ENCODE measurements at regions not wholly inside any gene's neighbourhood (a gene's known extent, or its start where the extent isn't known, plus 50 kb on each side); places are given as distances from the start of the nearest gene placed in this dataset.

- TF ChIP-seq REST (IDR thresholded peaks at IDR 0.05; ENCODE audit: insufficient read depth in 1 of 2, low read depth in 2 of 2, low read length in 2 of 2) = no peak
- TF ChIP-seq TAF1 (IDR thresholded peaks at IDR 0.05; ENCODE audit: borderline replicate concordance, insufficient read depth, low read length) = no peak
- no peak for TF ChIP-seq SIN3A (IDR thresholded peaks at IDR 0.05; ENCODE audit: borderline replicate concordance, insufficient read depth, low read length)
- no peak for TF ChIP-seq POLR2AphosphoS5 (IDR thresholded peaks at IDR 0.05; ENCODE audit: low read depth, low read length)
- no peak for TF ChIP-seq FOXP2 (optimal IDR thresholded peaks at IDR 0.05; ENCODE audit: borderline replicate concordance, extremely low read depth, extremely low read length, insufficient read depth)
Measured at GRCh38 chr1:59007820-59008598, 224.2 kb upstream of the JUN start.

- TF ChIP-seq TAF1 (IDR thresholded peaks at IDR 0.05; ENCODE audit: borderline replicate concordance, insufficient read depth, low read length) = no peak
- TF ChIP-seq SIN3A (IDR thresholded peaks at IDR 0.05; ENCODE audit: borderline replicate concordance, insufficient read depth, low read length) = no peak
- TF ChIP-seq REST (IDR thresholded peaks at IDR 0.05; ENCODE audit: insufficient read depth in 1 of 2, low read depth in 2 of 2, low read length in 2 of 2) = no peak
- TF ChIP-seq POLR2AphosphoS5 (IDR thresholded peaks at IDR 0.05; ENCODE audit: low read depth, low read length) = no peak
- no peak for TF ChIP-seq FOXP2 (optimal IDR thresholded peaks at IDR 0.05; ENCODE audit: borderline replicate concordance, extremely low read depth, extremely low read length, insufficient read depth)
Measured at GRCh38 chr1:59008599-59009347, 224.9 kb upstream of the JUN start.

- TF ChIP-seq REST (IDR thresholded peaks at IDR 0.05; ENCODE audit: insufficient read depth in 1 of 2, low read depth in 2 of 2, low read length in 2 of 2) = no peak
- no peak for TF ChIP-seq FOXP2 (optimal IDR thresholded peaks at IDR 0.05; ENCODE audit: borderline replicate concordance, extremely low read depth, extremely low read length, insufficient read depth)
- TF ChIP-seq POLR2AphosphoS5 (IDR thresholded peaks at IDR 0.05; ENCODE audit: low read depth, low read length) = no peak
- TF ChIP-seq TAF1 (IDR thresholded peaks at IDR 0.05; ENCODE audit: borderline replicate concordance, insufficient read depth, low read length) = no peak
Measured at GRCh38 chr1:59011663-59012062, 227.8 kb upstream of the JUN start.

GRCh38 chr1:59012378-59012777 lies 228.5 kb upstream of the JUN start:
- TF ChIP-seq SIN3A (IDR thresholded peaks at IDR 0.05; ENCODE audit: borderline replicate concordance, insufficient read depth, low read length) (no peak), REST (IDR thresholded peaks at IDR 0.05; ENCODE audit: insufficient read depth in 1 of 2, low read depth in 2 of 2, low read length in 2 of 2) (no peak), TAF1 (IDR thresholded peaks at IDR 0.05; ENCODE audit: borderline replicate concordance, insufficient read depth, low read length) (no peak), POLR2AphosphoS5 (IDR thresholded peaks at IDR 0.05; ENCODE audit: low read depth, low read length) (no peak), FOXP2 (optimal IDR thresholded peaks at IDR 0.05; ENCODE audit: borderline replicate concordance, extremely low read depth, extremely low read length, insufficient read depth) (no peak)

Data from PFSK-1 (cell line).